ENCODE measurements at regions not wholly inside any gene's neighbourhood (a gene's known extent, or its start where the extent isn't known, plus 50 kb on each side); places are given as distances from the start of the nearest gene placed in this dataset.

GRCh38 chr9:13447843-13448422 is 168.4 kb upstream of the MPDZ start:
- TF ChIP-seq CTCF (IDR thresholded peaks at IDR 0.05) (no peak), POLR2AphosphoS5 (IDR thresholded peaks at IDR 0.05; ENCODE audit: insufficient read depth in 1 of 2, low read depth in 1 of 2) (no peak), POLR2A (IDR thresholded peaks at IDR 0.05) (no peak)

All from vagina (tissue), 2 donors.